AG08395 (cell line): ENCODE measurements at regions not wholly inside any gene's neighbourhood (a gene's known extent, or its start where the extent isn't known, plus 50 kb on each side); places are given as distances from the start of the nearest gene placed in this dataset.

Source experiments
- DNase-seq: peaks from one replicate; pipeline ENCODE4 v3.0.0; 2012; ENCODE audit warnings: mixed read lengths, low spot score

- DNase-seq = no peak
These were observed 85.0 kb downstream of the NUF2 start for GRCh38 chr1:163406772-163407171.

GRCh38 chr1:163408262-163408661, 86.5 kb downstream of the NUF2 start:
- no peak for DNase-seq

GRCh38 chr1:163410073-163410999, 88.6 kb downstream of the NUF2 start:
- peak; percentile 25 for DNase-seq

DNA sequence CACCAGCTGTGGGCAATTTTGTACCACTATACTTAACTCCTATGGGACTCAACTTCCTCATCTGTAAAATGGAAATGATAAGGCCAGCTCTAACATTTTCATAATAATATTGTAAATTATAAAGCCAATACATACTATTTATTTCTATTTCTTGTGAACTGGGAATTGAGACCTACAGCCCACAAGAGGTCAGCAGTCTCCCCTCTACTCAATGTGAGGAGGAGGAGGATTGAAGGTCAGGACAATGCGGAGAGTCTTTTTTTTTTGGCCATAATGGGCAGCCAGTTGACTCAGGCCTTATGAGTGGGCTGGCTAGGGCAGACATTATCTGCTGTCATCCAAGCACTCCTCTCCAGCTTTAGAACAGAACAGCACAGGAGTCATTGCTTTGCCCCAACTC, 90.5 kb downstream of the NUF2 start:
- no peak for DNase-seq

GRCh38 chr1:163414778-163415177, 93.0 kb downstream of the NUF2 start:
- no peak for DNase-seq

DNA sequence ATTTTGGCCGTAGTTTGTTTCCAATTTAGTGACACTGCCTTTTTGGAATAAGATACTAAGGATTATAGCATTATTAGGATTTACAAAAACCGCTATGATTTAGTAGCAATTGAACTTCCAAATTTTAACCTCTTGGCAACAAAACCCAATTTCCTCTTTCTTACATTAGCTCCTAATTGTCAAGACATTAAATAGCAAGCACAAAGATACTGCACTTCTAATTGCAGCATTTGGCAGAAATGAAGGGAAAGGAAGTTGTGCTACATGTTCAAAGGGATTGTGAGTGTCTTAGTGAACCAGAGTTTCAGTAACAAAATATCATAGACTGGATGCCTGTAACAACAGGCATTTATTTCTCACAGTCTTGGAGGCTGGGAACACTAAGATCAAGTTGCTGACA, 99.9 kb downstream of the NUF2 start:
- DNase-seq = no peak

- DNase-seq = no peak
These were observed 101.1 kb downstream of the NUF2 start for GRCh38 chr1:163422738-163423404.

GRCh38 chr1:163426505-163427251, 104.9 kb downstream of the NUF2 start:
- no peak for DNase-seq

DNA sequence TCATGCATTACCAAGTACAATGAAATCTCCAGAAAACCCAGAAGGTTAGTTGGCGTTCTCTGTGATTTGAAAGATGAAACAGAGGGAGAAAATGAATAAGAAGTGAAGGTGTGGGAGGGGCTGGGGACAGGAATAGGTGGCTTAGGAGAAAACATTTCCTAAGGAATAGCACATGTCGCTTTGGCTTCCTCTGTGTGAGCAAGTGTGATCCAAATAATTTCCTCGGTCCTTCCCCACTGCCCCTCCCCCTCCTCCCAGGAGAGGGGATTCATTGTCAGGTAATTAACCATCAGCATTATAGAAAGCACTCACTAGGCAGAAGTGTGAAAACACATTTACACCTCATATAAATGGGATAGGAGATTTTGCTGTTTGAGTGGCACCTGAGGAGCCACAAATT, 105.5 kb downstream of the NUF2 start:
- DNase-seq = no peak

DNA sequence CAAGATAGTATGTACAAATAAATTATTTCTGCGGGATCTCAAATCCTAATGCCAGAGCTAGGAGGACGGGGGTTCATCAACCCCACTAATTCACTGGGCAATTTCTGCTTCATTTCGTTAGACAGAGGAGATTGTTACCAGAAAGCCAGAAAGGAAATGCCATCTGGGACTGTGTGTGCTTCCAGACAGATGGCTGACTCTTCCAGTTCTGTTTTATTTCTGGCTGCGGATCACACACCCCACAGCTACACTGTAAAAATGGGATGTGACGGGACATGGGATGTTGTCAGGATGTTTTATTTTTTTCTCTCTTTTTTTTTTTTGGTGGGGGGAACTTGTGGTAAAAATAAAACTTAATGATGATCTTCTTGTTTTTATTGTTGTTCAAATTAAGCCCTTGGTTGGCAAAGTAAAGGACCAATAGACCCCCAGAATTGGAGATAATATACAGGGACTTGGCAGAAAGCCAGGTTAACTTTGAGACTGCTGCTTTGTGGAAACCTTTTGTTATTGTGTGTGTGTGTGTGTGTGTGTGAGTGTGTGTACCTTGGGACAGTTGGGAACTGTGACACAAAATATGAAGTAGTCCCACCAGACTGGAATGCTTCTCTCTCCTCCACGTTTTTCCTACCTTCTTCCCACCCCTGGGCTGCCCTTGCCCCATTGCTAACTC, 114.5 kb downstream of the NUF2 start:
- no peak for DNase-seq

DNA sequence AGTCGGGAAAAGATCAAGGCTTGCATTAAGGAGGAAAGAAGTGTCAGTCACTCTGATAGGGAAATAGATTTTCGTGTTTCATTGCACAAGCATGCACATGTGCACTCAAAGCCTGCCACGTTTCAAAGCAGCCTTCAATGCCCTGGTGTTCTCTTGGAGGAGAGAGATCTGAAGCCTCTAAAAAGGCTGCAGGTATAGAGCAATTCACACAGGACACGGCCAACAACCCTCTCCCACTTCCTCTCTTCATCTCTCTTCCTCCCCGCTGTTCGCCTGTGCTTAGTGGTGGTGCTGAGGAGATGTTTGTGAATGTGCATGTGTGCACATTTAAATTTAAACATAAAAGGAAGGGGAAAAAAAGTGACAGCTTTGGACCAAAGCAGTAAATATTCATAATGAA, 117.7 kb downstream of the NUF2 start:
- DNase-seq = no peak

- DNase-seq = no peak
These were observed 118.3 kb downstream of the NUF2 start for GRCh38 chr1:163440090-163440489.

- DNase-seq = no peak
These were observed 120.6 kb downstream of the NUF2 start for GRCh38 chr1:163442231-163442879.

DNA sequence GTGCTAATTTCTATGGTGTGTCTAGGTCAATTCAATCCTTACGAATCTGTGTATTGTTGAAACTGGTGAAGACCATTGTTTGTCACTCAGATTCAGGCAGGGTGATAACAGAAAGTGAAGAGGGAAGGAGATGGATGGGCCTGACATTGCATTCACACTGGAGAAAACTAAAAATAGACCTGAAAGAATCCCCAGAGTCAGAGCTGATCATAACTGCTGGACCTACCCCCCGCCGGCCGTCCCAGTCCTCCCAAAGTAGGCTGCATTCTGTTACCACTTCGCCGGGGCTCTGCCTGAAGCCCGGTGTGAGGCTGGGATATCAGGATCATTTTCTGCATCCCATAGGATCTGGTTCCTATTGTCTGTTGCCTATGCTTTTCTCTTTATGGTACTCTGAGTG, 121.1 kb downstream of the NUF2 start:
- no peak for DNase-seq

- no peak for DNase-seq
These were observed 122.1 kb downstream of the NUF2 start for GRCh38 chr1:163443863-163444262.

DNA sequence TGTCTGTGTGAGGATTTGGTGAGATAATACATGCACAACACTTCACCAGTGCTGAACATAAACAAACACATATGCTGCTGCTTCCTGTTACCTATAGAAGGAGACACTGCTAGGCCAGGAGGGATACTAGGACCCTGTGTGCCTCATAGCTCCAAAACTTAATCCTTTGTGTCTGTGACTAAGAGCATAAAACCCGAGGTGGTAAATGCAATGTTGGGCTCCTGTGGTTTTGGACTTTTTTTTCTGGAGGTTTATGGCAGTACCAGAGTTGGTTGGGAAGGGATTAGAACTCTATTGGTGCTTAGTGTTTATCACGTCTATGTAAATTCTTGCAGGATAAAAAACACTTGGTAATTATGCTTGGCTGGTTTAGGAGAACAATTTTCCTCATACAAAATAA, 122.9 kb downstream of the NUF2 start:
- no peak for DNase-seq

DNA sequence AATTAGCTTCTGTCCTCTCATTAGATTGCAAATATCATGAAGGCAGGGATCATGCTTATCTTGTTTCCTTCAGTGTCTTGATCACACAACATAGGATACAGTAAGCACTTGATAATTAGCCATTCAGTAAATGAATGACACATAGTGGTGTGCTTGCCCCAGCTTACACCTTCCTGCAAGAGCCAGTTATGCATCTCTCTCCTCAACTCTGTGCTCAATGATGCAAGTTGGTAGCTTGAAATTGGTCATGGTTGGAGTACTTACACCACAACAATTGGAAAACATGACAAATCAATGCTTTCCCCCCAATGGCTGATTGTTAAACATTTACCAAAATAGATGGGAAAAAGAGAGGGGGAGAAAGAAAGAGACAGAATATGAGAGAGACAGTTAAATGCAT, 129.2 kb downstream of the NUF2 start:
- no peak for DNase-seq

GRCh38 chr1:163459539-163459938, 137.8 kb downstream of the NUF2 start:
- DNase-seq = no peak

GRCh38 chr1:163467289-163467688, 145.5 kb downstream of the NUF2 start:
- DNase-seq = no peak

DNA sequence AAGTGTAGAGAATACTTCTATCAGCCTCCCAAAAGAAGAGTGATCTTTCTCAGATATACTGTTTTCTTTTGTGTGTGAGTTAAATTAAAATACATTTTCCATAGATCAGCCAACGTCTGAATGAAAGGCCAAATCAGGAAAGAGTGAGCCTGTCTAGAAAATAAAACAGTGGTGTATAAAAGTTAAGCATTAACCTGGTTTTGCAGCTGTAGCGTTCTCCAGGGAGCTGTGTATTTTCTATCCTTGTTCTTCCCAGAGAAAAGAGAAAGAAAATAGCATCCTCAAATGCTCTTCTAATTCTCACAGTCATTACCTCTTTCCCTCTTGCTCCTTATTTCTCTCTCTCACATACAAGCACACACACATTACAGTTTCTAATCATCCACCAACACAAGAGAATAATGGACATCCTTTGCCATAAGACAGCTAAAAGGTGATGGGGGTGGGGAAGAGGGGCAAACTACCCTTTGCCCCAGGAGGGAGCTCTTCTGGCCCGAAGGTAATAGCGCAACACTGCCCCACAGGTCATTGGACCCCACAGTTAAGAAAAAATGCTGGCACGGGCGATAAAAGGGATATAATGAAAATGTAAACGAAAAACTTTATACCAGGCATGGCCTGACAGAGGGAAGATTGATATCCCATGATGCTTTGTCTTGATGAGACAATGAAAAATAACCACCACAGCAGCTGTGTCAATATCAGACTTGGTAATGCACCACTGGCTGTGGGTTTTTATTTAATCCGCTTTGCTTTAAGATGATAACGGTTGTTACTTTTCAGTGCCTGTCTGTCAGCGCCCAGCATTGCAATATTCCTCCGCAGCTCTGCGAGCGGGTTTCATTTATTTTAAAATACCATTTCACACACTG, 150.3 kb downstream of the NUF2 start:
- DNase-seq = no peak
